ENCODE measurements at regions not wholly inside any gene's neighbourhood (a gene's known extent, or its start where the extent isn't known, plus 50 kb on each side); places are given as distances from the start of the nearest gene placed in this dataset.

GRCh38 chr4:104818579-104818978, 323.9 kb upstream of the CXXC4 start:
- DNase-seq (no peak), ATAC-seq (ENCODE audit: low read depth) (no peak)
- no peak for TF ChIP-seq CTCF (IDR thresholded peaks at IDR 0.05)
- TF ChIP-seq EZH2 (IDR thresholded peaks at IDR 0.05; ENCODE audit: borderline replicate concordance, insufficient read depth, low read depth, low read length, poor library complexity, severe bottlenecking): no peak

GRCh38 chr4:104826171-104826570, 320.5 kb upstream of the TET2 start:
- H2AFZ ChIP-seq (ENCODE audit: insufficient read depth, low read depth, low read length, poor library complexity, severe bottlenecking): no peak overlapping the region
- no peaks in the 10 kb centered on the region for H3K27me3 ChIP-seq (replicated peaks in 1 of 4; ENCODE audit: control extremely low read depth in 1 of 4, control insufficient read depth in 3 of 4, insufficient read depth in 4 of 4, low read length in 3 of 4)
- intact Hi-C loops (cut with micrococcal nuclease): no loop called here
- Mint-ChIP-seq H3K4me1 (no peaks in the 10 kb centered on the region), H3K9me3 (ENCODE audit: insufficient read depth) (no peaks in the 10 kb centered on the region), H3K4me3 (no peak overlapping the region), H3K27me3 (no peaks in the 10 kb centered on the region), H3K27ac (no peak overlapping the region)
- no peak for TF ChIP-seq EZH2 (IDR thresholded peaks at IDR 0.05; ENCODE audit: borderline replicate concordance, insufficient read depth, low read depth, low read length, poor library complexity, severe bottlenecking)
- TF ChIP-seq CTCF (IDR thresholded peaks at IDR 0.05): no peak
- no peak overlapping the region for H3K4me3 ChIP-seq (ENCODE audit: control extremely low read depth in 1 of 5, extremely low read depth in 1 of 5, insufficient read depth in 1 of 5, low read depth in 2 of 5, low read length in 4 of 5)
- ATAC-seq (ENCODE audit: low read depth) (no peak), DNase-seq (no peak)
- H3K9ac ChIP-seq (ENCODE audit: low read length): no peak overlapping the region
- H4K20me1 ChIP-seq (ENCODE audit: control insufficient read depth, insufficient read depth, low read length, poor library complexity, severe bottlenecking): no peaks in the 10 kb centered on the region
- no CpG with 5 or more reads among the region's 2 CpGs for WGBS (ENCODE audit: insufficient coverage)
- CTCF ChIA-PET: no interaction called here
- POLR2A ChIA-PET: no interaction called here
- no peak overlapping the region for H3K4me2 ChIP-seq (replicated peaks; ENCODE audit: low read depth, low read length, poor library complexity, severe bottlenecking)
- H3K9me3 ChIP-seq (ENCODE audit: control extremely low read depth in 1 of 3, control insufficient read depth in 2 of 3, insufficient read depth in 1 of 3, low read length in 2 of 3): no peaks in the 10 kb centered on the region
- no peaks in the 10 kb centered on the region for H3K36me3 ChIP-seq (replicated peaks in 1 of 2; ENCODE audit: control extremely low read depth in 1 of 2, control insufficient read depth in 1 of 2, extremely low read depth in 1 of 2, insufficient read depth in 2 of 2, low read length in 1 of 2)
- no peaks in the 10 kb centered on the region for H3K4me1 ChIP-seq (ENCODE audit: control insufficient read depth in 2 of 2, insufficient read depth in 2 of 2, low read length in 2 of 2)
- no peak overlapping the region for H3K27ac ChIP-seq (ENCODE audit: low read length in 2 of 2)
- H3K79me2 ChIP-seq (ENCODE audit: control insufficient read depth, insufficient read depth, low read length): no peaks in the 10 kb centered on the region

More at GRCh38 chr4:104818579-104818978, 323.9 kb upstream of the CXXC4 start:
- H3K9me3 ChIP-seq (ENCODE audit: control extremely low read depth in 1 of 3, control insufficient read depth in 2 of 3, insufficient read depth in 1 of 3, low read length in 2 of 3): peaks cover 0 to 1% (median 0%) of the 10 kb centered on the region in 3 donors
- H3K27me3 ChIP-seq (replicated peaks in 1 of 4; ENCODE audit: control extremely low read depth in 1 of 4, control insufficient read depth in 3 of 4, insufficient read depth in 4 of 4, low read length in 3 of 4): no peaks in the 10 kb centered on the region
- H3K4me1 Mint-ChIP-seq: peaks cover 10% of the 10 kb centered on the region
- ChIA-PET CTCF (no interaction called here), POLR2A (no interaction called here)
- H3K79me2 ChIP-seq (ENCODE audit: control insufficient read depth, insufficient read depth, low read length): no peaks in the 10 kb centered on the region
- no peak overlapping the region for H3K27ac ChIP-seq (ENCODE audit: low read length in 2 of 2)
- no peak overlapping the region for H2AFZ ChIP-seq (ENCODE audit: insufficient read depth, low read depth, low read length, poor library complexity, severe bottlenecking)
- no peak overlapping the region for H3K9ac ChIP-seq (ENCODE audit: low read length)
- H3K4me2 ChIP-seq (replicated peaks; ENCODE audit: low read depth, low read length, poor library complexity, severe bottlenecking): no peak overlapping the region
- H3K4me3 ChIP-seq (ENCODE audit: control extremely low read depth in 1 of 5, extremely low read depth in 1 of 5, insufficient read depth in 1 of 5, low read depth in 2 of 5, low read length in 4 of 5): no peak overlapping the region
- no peak overlapping the region for H3K27ac Mint-ChIP-seq
- no peak overlapping the region for H3K4me3 Mint-ChIP-seq
- H3K36me3 ChIP-seq (replicated peaks in 1 of 2; ENCODE audit: control extremely low read depth in 1 of 2, control insufficient read depth in 1 of 2, extremely low read depth in 1 of 2, insufficient read depth in 2 of 2, low read length in 1 of 2): no peaks in the 10 kb centered on the region
- no peaks in the 10 kb centered on the region for H3K27me3 Mint-ChIP-seq
- intact Hi-C loops (cut with micrococcal nuclease): no loop called here
- H4K20me1 ChIP-seq (ENCODE audit: control insufficient read depth, insufficient read depth, low read length, poor library complexity, severe bottlenecking): no peaks in the 10 kb centered on the region
- peaks cover 0 to 8% of the 10 kb centered on the region in 2 donors for H3K4me1 ChIP-seq (ENCODE audit: control insufficient read depth in 2 of 2, insufficient read depth in 2 of 2, low read length in 2 of 2)
- no CpG with 5 or more reads among the region's 4 CpGs for WGBS (ENCODE audit: insufficient coverage)
- H3K9me3 Mint-ChIP-seq (ENCODE audit: insufficient read depth): no peaks in the 10 kb centered on the region
